ENCODE measurements at regions not wholly inside any gene's neighbourhood (a gene's known extent, or its start where the extent isn't known, plus 50 kb on each side); places are given as distances from the start of the nearest gene placed in this dataset.

DNA sequence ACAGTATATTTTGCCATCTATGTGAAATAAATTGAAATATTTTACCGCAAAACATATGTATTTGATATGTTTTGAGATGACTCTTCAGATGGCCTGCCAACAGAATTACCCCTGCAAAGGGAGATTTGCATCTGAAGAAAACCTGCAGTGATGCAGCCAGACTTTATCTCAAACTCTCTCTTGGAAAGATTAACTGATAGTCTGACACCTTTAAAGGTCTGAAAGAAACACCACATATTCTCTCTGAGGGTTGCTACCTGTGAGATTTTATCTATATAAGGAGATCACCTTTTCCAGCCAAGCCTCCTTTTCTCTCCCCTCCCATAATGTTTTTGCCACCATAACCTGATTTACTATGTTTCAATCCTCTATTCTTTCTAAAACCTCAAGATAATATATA is 1106.3 kb upstream of the IGFBP7 start:
- no peaks in the 10 kb centered on the region for H3K36me3 Mint-ChIP-seq (ENCODE audit: low read depth)
- no peak overlapping the region for H3K4me3 Mint-ChIP-seq
- no peak overlapping the region for H3K27ac Mint-ChIP-seq (ENCODE audit: unreplicated experiment)
- DNase-seq (ENCODE audit: low read depth, low spot score): no peak
- TF ChIP-seq, protein P1, sequence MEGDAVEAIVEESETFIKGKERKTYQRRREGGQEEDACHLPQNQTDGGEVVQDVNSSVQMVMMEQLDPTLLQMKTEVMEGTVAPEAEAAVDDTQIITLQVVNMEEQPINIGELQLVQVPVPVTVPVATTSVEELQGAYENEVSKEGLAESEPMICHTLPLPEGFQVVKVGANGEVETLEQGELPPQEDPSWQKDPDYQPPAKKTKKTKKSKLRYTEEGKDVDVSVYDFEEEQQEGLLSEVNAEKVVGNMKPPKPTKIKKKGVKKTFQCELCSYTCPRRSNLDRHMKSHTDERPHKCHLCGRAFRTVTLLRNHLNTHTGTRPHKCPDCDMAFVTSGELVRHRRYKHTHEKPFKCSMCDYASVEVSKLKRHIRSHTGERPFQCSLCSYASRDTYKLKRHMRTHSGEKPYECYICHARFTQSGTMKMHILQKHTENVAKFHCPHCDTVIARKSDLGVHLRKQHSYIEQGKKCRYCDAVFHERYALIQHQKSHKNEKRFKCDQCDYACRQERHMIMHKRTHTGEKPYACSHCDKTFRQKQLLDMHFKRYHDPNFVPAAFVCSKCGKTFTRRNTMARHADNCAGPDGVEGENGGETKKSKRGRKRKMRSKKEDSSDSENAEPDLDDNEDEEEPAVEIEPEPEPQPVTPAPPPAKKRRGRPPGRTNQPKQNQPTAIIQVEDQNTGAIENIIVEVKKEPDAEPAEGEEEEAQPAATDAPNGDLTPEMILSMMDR (conservative IDR thresholded peaks at IDR 0.05): no peak
- no peaks in the 10 kb centered on the region for H3K4me1 Mint-ChIP-seq
- H3K9me3 Mint-ChIP-seq: peaks cover 7% of the 10 kb centered on the region
- no peaks in the 10 kb centered on the region for H3K27me3 Mint-ChIP-seq (ENCODE audit: low read depth)

DNA sequence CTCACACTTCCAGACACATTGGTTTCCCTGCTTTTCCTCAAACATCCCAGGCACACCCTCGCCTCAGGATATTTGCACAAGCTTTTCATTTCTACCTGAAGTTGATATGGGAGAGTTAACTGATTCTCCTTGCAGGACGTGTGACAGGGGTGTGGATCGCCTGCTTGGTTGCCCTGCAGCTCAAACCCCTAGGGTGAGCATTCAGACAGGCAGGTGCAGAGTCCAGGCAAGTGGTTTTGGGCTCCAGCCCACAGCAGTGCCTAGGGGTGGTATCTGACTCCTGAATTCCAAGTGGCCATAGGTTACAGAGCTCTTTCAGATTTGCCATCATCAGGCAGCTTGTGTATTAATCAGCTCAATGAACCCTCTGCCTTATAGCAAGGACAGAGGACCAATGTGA is 1104.2 kb upstream of the IGFBP7 start:
- Mint-ChIP-seq H3K9me3 (peaks cover 5% of the 10 kb centered on the region), H3K27me3 (ENCODE audit: low read depth) (no peaks in the 10 kb centered on the region), H3K4me3 (no peak overlapping the region), H3K4me1 (no peaks in the 10 kb centered on the region), H3K36me3 (ENCODE audit: low read depth) (no peaks in the 10 kb centered on the region), H3K27ac (ENCODE audit: unreplicated experiment) (no peak overlapping the region)
- TF ChIP-seq, protein P1 (conservative IDR thresholded peaks at IDR 0.05): no peak
- no peak for DNase-seq (ENCODE audit: low read depth, low spot score)

DNA sequence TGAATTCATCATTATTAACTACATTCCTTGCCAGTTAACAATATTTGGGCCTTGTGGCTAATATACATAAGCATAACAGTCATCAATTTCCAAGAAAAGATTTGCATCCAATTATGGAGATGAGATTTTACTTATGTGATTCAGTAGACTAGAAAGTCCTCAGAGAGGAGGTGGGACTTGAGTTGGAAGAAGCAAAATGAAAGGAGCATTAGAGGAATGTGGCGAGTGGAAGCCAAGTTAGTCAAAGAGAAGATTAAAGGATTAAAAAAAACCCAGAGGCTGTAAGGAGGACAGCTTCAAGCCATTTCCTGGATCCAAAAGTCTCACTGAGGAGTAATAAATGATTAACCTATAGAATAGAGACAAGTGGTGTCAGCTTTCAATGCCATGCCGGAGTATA is 1099.4 kb upstream of the IGFBP7 start:
- TF ChIP-seq, protein P1 (conservative IDR thresholded peaks at IDR 0.05): no peak
- H3K4me1 Mint-ChIP-seq: no peaks in the 10 kb centered on the region
- H3K9me3 Mint-ChIP-seq: no peaks in the 10 kb centered on the region
- H3K27ac Mint-ChIP-seq (ENCODE audit: unreplicated experiment): no peak overlapping the region
- H3K36me3 Mint-ChIP-seq (ENCODE audit: low read depth): no peaks in the 10 kb centered on the region
- DNase-seq (ENCODE audit: low read depth, low spot score): no peak
- H3K4me3 Mint-ChIP-seq: no peak overlapping the region
- H3K27me3 Mint-ChIP-seq (ENCODE audit: low read depth): no peaks in the 10 kb centered on the region

DNA sequence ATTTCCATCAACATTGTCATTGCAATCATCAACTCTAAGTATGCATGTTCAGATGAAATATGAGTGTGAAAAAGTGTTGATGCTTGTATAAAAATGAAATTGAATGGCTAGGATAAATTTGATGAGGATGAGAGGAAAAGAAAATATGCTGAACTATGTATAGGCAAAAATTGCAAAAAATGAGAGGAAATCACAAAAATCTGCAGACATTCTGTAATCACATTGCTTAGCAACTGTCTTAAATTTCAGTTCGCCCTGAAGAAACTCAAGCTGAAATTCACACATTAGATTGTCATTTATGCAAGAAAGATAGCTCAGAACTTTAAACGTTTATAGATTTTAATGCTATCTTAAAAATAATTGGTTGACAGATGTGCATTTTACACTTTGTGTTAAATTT is 1098.8 kb upstream of the IGFBP7 start:
- no peaks in the 10 kb centered on the region for H3K36me3 Mint-ChIP-seq (ENCODE audit: low read depth)
- H3K4me1 Mint-ChIP-seq: no peaks in the 10 kb centered on the region
- TF ChIP-seq, protein P1 (conservative IDR thresholded peaks at IDR 0.05): no peak
- DNase-seq (ENCODE audit: low read depth, low spot score): no peak
- no peak overlapping the region for H3K27ac Mint-ChIP-seq (ENCODE audit: unreplicated experiment)
- H3K9me3 Mint-ChIP-seq: no peaks in the 10 kb centered on the region
- no peaks in the 10 kb centered on the region for H3K27me3 Mint-ChIP-seq (ENCODE audit: low read depth)
- no peak overlapping the region for H3K4me3 Mint-ChIP-seq

DNA sequence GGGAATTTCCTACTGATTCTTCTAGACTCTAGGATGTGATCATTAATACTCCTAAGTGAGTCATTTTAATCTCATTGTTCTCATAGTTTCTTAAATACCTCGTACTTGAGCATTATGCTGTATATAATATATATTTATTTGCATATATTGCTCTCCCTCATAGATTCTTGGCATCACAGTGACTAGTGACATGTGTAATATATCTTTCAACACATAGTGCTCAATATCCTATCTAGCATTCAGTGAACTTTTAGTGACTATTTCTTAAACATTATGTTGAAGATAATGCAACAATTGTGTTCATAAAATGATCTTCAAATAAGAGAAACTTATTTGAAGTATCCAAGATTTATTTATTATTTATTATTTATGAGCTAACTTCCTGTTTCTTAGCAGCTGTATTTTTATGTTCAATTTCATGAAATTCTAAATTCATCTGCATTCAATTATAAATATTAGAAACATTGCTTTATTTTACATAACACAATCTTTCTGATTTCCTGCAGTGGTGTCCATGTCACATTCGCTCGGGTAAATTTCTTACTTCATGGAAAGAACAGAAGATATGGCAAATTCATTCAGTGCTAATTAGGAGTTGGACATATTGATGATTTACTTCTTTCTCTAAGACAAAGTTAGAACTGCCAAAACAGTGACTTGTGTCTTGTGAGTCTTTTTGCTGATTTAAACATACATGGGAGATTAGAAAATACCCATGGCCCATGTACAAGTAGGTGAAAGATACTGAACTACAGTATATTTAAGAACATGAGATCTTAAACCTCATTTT is 1095.5 kb upstream of the IGFBP7 start:
- H3K9me3 Mint-ChIP-seq: no peaks in the 10 kb centered on the region
- H3K27ac Mint-ChIP-seq (ENCODE audit: unreplicated experiment): no peak overlapping the region
- H3K36me3 Mint-ChIP-seq (ENCODE audit: low read depth): no peaks in the 10 kb centered on the region
- H3K4me3 Mint-ChIP-seq: no peak overlapping the region
- H3K4me1 Mint-ChIP-seq: no peaks in the 10 kb centered on the region
- TF ChIP-seq, protein P1 (conservative IDR thresholded peaks at IDR 0.05): no peak
- H3K27me3 Mint-ChIP-seq (ENCODE audit: low read depth): no peaks in the 10 kb centered on the region
- no peak for DNase-seq (ENCODE audit: low read depth, low spot score)

All from neural crest cell (in vitro differentiated cells).